ENCODE measurements at regions not wholly inside any gene's neighbourhood (a gene's known extent, or its start where the extent isn't known, plus 50 kb on each side); places are given as distances from the start of the nearest gene placed in this dataset.
"Not testable (repeated sequence)": the region's sequence is repeated elsewhere in the genome, so short reads cannot be mapped to it uniquely, and the experiment has no call there.

DNA sequence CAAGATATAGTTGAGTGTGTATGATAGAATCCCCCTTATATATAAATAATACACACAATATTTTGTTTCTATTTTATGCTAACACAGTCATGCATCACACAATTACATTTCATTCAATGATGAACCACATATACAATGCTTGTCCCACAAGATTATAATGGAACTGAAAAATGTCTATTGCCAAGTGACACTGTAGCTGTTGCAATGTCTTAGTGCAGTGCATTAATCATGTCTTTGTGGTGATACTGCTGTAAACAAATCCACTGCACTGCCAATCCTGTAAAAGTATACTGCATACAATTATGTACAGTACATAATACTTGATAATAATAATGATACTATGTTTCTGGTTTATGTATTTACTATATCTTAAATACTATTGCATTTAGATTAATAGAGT lies 512.1 kb upstream of the CNTN3 start:
- no peak for DNase-seq

DNA sequence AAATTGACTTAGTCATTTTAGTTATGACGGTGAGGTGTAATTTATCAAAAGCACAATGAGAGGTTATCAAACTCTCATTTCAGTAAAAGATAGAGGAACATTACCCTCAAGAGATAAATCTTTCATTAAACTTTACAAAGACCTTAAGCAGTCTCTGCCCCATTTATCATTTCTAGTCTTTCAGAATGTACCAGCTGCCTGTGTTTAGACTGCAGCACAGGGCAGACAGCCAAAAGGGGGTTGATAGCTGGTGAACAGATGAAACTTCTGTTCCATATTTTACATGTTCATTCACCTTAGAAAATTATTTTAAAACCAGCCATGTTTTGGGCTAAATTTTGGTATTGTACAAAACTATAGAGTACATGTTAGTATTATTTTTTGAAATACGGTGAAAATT lies 514.6 kb upstream of the CNTN3 start:
- DNase-seq: peak; percentile 35

DNA sequence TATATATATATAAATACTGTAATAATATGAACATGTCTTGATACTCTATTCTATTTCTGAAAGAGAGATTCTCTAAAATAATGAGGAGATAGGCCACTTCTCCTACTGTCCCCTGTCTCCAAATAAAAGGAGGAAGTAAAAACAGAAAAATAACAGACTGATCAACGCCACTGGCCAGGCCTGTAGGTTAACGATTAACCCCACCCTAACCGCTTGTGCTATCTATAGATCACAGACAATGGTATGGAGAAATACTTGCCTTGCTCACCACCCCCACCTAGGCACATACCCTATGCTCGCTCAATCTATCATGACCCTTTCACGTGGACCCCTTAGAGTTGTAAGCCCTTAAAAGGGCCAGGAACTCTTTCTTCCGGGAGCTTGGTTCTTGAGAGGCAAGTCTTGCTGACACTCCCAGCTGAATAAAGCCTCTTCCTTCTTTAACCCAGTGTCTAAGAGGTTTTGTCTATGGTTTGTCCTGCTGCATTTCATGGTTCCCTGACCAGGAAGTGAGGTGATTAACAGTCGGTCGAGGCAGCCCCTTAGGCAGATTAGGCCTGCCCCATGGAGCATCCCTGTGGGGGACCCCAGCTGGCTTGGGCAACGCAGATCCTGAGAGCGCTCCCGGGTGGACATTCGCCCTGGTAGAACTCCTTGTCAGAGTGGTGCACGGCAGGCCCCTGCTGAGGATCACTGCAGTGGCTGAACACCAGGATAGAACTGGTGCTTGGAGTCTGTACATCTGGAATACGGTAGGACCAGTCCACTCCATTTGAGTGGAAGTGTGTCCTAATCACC lies 521.8 kb upstream of the CNTN3 start:
- no peak for DNase-seq

DNA sequence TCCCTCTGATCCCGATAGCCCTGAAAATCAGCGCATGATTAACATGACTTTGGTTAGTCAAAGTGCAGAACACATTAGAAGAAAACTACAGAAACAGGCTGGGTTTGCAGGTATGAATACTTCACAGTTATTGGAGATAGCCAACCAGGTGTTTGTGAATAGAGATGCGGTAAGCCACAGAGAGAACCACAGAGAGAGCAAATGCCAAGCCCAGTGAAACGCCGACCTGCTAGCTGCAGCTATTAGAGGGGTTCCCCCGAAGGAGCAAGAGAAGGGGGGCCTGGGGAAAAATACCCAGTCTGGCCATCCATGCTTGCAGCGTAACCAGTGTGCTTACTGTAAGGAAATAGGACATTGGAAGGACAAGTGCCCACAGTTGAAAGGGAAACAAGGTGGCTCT lies 523.9 kb upstream of the CNTN3 start:
- DNase-seq: no peak

DNA sequence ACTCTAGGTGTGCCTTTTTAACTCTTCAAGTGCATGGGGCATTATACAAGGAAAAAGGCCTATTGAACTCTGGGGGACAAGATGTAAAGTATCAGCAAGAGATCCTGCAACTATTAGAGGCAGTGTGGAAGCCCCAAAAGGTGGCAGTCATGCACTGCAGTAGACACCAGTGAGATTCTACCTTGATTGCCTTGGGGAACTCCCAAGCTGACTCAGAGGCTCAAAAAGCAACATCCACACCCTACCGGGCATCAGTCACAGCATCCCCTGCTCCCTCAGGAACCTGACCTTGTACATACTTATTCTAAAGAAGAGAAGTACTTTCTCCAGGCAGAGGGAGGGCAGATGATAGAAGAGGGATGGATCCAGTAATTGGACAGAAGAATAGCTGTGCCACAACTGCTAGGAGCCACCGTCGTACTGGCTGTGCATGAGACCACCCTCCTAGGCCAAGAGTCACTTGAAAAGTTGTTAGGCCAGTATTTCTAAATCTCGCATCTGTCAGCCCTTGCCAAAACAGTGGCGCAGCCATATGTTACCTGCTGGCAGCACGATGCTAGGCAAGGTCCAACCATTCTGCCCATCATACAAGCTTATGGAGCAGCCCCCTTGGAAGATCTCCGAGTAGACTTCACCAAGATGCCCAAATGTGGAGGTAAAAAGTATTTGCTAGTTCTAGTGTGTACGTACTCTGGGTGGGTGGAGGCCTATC lies 523.1 kb upstream of the FRG2C start:
- no peak for DNase-seq

DNA sequence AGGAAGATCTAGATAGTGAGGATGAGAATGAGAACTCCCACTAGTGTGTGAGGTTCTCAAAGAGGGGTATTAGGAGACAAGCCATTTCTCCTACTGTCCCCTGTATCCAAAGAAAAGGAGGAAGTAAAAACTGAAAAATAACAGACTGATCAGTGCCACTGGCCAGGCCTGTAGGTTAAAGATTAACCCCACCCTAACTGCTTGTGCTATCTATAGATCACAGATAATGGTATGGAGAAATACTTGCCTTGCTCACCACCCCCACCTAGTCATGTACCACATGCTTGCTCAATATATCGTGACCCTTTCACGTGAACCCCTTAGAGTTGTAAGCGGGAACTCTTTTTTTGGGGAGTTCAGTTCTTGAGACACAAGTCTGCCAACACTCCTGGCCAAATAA lies 519.7 kb upstream of the FRG2C start:
- DNase-seq: no peak

DNA sequence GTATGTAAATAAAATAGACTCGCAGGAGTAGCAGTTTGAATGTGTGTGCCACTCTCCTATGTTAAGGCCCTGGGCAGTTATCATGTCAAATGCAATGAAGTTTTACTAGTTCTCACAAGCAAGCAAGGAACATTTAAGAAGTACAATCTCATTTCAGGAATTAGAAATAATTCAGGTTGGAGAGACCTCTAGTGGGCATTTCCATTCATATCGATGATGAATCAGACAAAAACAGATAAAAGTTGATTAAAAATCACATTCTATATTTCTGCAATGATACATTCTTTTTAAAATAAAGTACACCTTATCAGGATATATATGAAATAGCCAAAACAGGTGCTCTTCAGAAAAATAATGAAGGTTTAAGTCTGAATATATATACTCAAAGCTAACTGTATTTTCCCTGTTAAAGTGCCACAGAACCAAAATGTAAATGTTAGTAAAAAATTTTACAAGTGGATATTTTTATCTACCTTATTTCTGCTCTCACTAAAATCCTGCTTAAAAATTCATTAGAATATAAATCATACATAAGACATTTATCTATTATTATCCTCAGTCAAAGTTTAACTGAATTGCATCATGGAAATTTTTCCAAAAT lies 492.4 kb upstream of the FRG2C start:
- peak; percentile 59 for DNase-seq

DNA sequence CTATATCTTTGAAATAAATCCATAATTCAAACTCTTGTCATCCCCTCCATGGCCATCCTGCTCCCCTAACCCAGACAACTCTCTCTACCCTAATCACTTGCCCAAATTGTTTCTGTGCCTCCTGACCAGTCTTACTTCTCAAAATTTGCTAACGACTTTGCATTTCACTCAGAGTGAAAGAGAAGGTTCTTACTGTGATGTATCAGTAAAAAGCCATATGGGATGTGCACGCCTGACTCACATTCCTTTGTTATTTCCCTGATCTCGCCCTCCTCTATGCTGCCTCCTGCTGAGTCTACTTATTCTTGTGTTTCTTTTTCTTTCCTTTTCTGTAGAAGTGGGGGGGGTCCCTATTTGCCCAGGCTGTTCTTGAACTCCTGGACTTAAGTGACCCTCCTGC lies 487.2 kb upstream of the FRG2C start:
- no peak for DNase-seq

DNA sequence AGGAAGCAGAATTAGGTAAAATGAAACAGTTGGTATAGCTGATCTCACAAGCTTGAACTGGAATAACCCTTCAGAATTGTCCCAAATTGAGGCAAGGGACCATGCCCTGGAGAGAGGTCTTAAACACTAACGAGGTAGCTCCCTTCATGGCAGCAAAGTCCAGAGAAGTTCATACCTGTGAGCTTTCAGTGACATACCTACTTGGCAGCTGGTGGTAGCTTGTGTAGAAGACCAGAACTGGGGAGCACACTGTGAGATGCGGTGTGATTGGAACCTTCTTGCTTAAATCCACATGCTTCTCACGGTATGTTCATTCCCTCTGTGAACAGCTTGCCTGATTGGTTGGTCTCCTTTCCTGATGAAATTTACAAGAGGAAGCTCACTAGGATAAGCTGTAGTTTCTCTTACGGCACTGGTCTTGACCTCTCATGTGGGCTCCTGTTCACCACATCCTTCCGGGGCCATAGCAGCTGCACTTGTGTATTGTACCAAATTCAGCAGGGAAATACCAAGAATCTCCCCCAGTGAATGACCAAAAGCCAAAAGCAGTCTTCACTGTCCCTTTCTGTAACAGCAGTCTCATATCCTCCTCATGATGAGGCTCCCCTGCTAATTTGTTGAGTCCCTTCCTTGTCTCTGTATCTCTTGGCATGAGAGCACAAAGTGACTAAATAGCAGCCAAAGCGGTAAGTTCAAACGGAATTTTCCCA lies 483.7 kb upstream of the FRG2C start:
- DNase-seq: no peak

DNA sequence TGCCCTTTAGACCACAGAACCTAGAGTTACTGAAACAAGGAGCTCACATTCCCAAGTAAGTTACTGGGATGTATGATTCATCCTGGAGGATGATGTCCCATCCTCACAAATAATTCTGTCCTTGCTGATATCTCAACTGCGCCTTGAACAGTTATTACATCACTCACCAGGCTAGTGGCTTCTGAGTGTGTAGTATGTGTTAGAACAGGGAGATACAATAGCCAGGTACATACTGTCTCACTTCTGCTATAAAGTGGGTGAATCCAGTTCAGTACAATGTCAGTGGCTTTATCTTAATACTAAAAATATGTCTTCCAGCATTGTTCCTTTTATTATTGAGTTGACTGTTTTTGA lies 483.2 kb upstream of the FRG2C start:
- DNase-seq: no peak

DNA sequence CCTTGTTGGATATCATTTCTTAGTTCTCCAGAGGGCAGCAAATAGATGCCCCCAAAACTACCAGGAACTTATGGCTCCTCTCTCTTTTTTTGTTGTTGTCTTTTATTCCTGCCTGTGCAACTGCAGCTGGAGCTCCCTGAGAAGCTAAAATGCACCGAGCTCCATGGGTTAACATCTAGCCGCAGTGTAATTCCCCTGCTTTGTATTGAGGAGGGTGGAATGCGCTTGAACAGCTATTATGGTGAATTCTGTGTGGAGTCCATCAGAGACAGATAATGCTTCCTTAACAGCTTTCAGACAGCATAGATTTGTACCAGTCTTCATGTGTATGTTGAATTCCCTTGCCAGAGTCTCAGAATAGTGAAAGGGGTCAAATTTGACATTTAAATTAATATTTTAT lies 475.2 kb upstream of the FRG2C start:
- DNase-seq: no peak

DNA sequence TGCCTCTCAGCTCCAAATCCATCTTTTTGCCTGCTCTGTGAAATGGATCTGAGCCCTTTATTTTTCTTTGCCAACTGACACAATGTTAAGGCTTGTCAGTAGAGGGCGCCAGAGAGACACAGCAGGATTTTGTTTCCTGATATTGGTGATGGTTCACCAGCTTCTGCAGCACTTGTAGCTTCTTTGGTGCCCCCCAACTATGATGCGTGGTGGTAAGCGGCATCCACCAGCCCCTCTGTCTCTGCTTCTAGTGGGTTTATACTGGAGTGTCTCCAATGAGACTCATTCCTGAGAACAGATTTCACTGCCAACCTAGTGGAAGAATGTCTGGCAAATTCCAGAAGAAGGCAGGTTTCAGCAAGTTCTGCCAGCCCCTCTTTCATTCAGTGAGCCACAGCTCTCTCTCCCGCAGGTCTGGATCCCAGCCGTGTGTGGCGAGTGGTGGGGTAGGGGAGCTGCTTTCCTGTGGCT lies 471.9 kb upstream of the FRG2C start:
- DNase-seq: peak; percentile 64

DNA sequence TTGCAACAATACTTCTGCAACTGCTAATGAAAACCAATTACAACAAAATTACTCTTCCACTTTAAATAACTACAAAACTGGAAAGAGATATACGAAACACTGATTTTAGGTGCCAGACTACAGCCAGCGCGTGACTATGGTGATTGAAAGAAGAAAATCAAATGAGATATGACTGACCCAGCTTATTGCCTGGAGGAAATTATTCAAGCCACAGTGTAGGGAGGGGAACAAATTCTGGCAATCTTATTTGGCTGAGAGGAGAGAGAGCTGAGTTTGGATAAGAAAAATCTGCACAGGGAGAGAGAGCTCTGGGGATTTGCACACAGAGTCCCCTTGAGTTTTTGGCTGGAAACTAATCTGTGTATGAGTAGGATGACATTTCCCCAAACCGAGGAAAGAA lies 470.3 kb upstream of the FRG2C start:
- no peak for DNase-seq

DNA sequence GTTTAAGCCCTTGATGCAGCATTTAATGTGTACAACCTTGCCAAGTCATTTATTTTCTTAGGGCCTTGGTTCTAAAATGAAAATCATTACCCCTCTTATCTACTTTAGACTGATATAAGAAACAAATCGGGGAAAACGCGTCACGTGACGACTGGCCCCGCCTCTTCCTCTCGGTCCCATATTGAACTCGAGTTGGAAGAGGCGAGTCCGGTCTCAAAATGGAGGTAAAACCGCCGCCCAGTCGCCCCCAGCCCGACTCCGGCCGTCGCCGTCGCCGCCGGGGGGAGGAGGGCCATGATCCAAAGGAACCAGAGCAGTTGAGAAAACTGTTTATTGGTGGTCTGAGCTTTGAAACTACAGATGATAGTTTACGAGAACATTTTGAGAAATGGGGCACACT lies 449.8 kb upstream of the FRG2C start:
- DNase-seq: not testable (repeated sequence)

DNA sequence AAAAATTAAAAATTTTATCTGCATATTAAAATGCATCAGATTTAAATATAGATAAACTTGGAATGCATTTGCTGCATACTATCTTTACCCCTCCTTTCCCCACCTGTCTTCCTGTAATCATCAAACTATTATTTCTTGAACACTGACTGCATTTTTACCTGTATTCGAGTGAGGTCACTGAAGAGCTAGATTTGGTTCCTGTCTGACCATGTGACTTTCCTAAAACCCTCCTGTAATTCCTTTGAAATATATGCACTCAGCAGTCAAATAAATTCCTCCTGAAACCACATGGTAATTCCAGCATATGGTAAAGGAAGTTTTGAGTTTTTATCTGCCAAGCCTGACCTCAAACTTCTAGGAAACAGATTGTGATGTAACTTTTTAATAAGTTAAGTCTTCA lies 445.6 kb upstream of the FRG2C start:
- DNase-seq: no peak

DNA sequence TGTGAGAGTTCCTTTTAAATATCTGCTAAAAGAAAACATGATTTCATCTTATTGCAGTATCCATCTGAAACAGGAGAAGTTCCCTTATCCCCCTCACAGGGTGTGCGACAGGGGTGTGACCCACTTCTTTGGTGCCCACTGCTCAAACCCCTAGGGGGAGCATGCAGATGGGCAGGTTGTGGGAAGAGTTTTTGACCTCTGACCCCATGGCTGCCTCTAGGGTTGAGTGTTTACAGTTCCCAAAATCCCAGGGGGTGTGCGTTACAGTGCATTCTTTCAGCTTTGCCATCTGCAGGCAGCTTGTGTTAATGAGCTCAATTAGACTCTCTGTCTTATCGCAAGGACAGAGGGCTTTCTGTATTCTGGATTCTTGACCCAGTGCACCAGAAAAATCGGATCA lies 443.2 kb upstream of the FRG2C start:
- no peak for DNase-seq

DNA sequence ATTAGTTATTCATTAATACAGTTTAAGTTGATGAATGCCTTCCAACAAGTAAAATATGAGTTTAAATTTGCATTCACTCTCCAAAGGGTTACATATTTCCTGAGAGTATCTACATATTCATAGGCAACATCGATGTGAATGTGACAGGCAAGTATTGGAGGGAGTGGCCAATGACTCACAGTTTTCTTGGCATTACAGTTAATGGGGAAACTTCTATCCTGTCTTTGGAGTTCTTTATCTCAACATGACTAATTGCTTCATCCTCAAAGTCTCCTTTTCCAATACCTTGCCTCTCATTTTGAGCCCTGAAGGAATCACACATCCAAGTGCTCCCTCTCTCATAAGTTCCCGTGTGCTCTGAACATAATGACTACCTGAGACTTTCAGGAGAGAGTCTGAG lies 439.7 kb upstream of the FRG2C start:
- no peak for DNase-seq

DNA sequence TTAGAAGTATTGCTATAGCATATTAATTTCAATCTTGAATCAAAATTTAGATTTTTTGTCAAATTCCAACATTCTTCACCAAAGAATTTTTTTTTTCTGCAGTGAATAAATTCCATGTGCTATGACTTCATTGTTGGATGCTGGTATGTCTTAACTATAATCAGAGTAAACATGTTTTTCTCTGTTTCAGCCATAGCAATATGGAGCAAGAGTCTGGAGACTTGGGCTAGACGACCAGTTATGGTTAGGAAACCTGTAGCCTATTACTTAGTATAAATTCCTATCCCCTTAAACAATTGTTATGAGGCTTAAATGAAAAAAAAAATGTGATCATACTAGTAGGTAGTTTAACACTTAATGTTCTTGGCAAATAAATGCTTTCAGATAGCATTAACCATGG lies 431.9 kb upstream of the FRG2C start:
- no peak for DNase-seq

DNA sequence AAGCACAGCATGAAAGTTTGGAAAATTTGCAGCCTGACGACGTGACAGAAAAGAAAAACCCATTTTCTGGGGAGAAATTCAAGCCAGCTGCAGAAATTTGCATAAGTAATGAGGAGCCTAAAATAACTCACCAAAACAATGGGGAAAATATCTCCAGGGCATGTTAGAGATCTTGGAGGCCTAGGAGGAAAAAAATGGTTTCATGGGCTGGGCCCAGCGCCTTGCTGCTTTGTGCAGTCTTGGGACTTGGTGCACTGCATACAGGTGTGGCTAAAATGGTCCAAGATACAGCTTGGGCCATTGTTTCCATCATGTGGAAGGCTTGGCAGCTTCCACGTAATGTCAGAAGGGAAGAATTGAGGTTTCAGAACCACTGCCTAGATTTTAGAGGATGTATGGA lies 428.5 kb upstream of the FRG2C start:
- DNase-seq: no peak

DNA sequence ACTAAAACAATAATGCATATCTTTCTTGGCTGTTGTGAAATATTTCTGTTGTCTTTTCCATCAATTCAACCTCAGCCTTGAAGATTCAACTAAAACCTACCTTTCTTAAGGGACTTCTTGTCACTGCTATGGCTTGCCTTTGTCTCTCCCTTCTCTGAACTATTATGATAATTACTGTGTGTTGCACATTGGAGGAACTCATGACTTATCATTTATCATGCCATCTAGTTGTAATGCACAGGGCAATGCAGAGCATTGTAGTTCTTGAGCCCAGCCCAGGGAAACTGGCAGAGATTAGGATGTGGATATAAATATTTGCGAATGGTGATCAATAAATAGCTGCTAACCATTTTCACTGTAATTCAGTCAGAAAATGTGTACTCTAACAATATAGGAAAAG lies 427.1 kb upstream of the FRG2C start:
- DNase-seq: no peak

DNA sequence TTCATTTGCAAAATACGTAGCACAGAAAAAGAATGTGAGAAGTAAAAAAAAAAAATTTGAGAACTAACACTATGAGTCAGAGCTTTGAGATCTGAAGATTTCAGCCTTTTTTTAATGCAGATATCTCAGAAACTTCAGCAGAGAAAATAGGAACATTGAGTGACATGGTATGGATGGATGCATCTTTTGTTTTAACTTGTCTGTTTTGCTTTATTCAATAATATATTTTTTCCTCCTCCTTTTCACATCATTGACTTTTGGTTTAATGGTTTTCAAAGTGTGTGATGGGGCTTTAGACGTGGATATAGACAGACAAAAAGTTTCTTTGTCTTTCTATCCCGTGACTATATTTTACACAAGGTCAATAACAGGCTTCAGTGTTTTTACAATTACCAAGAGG lies 426.7 kb upstream of the FRG2C start:
- no peak for DNase-seq

DNA sequence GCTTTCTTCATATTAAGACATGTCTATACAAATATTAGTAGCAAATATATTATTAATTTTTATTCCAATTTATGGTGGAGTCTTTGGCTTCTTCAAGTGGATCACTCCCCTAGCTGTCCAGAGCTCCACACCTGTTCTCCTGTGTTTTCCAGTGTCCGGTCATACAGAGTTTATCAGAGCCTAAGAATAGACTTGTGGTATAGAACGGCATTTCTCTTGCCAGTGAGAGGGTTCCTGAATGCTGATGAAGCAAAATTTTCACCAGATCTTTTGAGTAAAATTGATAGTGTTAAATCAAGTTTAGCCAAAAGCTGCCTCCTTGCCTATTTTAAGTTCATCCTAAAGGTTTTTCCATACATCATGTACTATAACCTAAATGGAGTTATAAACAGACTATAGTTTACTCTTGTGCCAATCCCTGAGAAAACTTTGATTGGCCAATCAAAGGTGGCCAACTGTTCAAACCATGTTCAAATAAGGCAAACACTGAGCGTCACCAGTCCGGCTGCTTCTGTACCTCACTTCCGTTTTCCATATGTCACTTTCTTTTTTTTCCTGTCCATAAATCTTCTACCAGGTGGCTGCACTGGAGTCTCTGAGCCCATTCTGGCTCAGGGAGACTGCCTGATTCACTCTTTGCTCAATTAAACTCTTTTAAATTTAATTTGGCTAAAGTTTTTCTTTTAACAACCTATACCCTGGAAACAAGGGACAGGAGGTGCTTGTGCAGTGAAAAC lies 422.7 kb upstream of the FRG2C start:
- peak; percentile 59 for DNase-seq
